A673 (cell line): ENCODE measurements at regions not wholly inside any gene's neighbourhood (a gene's known extent, or its start where the extent isn't known, plus 50 kb on each side); places are given as distances from the start of the nearest gene placed in this dataset.
A peak's percentile ranks its signal among the peaks of the same experiment; 100 is the strongest.

ENCODE experiments used
- BruUV-seq: library from RNA; stranded (reverse); fragments of 400-500 nt; replicated peaks from 2 replicates; lab custom pipeline; 2021; lab: Mats Ljungman, UMichigan
- CTCF ChIA-PET: fragments of 300-600 bp; sonication (Branson Sonifier 250); formaldehyde crosslinking; loops from one replicate; lab custom pipeline; 2022; ENCODE audit warnings: antibody characterized with exemption; lab: Charles Lee
- POLR2A ChIA-PET: fragments of 300-600 bp; sonication (Branson Sonifier 250); formaldehyde crosslinking; loops from one replicate; lab custom pipeline; 2022; ENCODE audit warnings: antibody characterized with exemption; ENCODE audit not compliant: low non-redundant PET; lab: Charles Lee
- DNase-seq: peaks from one replicate; pipeline ENCODE4 v3.0.0-alpha.2; 2015; ENCODE audit warnings: low spot score
- H3K27ac ChIP-seq: fragments of 200-600 bp; sonication (generic); 2 replicates; pipeline ENCODE4 v1.5.1; 2016; ENCODE audit warnings: mixed run types, low read depth, mild to moderate bottlenecking, mixed read lengths, antibody characterized with exemption, low read length; ENCODE audit not compliant: poor library complexity, severe bottlenecking
- H3K27me3 ChIP-seq: fragments of 200-600 bp; sonication (generic); replicated peaks from 2 replicates; pipeline ENCODE4 v1.6.1; 2017; ENCODE audit warnings: mixed run types, low read depth, mild to moderate bottlenecking, mixed read lengths, antibody characterized with exemption, low read length; ENCODE audit not compliant: insufficient read depth, poor library complexity
- H3K36me3 ChIP-seq: fragments of 200-600 bp; sonication (generic); 2 replicates; pipeline ENCODE4 v1.6.1; 2016; ENCODE audit warnings: mixed run types, mild to moderate bottlenecking, mixed read lengths, antibody characterized with exemption, low read length; ENCODE audit not compliant: insufficient read depth, poor library complexity, severe bottlenecking
- H3K4me1 ChIP-seq: fragments of 200-600 bp; sonication (generic); 2 replicates; pipeline ENCODE4 v1.6.1; 2017; ENCODE audit warnings: mixed run types, mild to moderate bottlenecking, mixed read lengths, antibody characterized with exemption, low read length; ENCODE audit not compliant: insufficient read depth, poor library complexity, severe bottlenecking
- H3K4me3 ChIP-seq: fragments of 200-600 bp; sonication (generic); 2 replicates; pipeline ENCODE4 v1.5.1; 2016; ENCODE audit warnings: low read depth, mixed run types, mild to moderate bottlenecking, mixed read lengths, low read length; ENCODE audit not compliant: poor library complexity, severe bottlenecking
- H3K9me3 ChIP-seq: fragments of 200-600 bp; sonication (generic); 2 replicates; pipeline ENCODE4 v1.6.1; 2016; ENCODE audit warnings: mixed run types, low read depth, mild to moderate bottlenecking, mixed read lengths, antibody characterized with exemption, low read length; ENCODE audit not compliant: poor library complexity, severe bottlenecking
- EZH2 ChIP-seq: fragments of 200-600 bp; sonication (generic); IDR thresholded peaks from 2 replicates; pipeline ENCODE4 v1.6.1; 2017; ENCODE audit warnings: borderline replicate concordance, low read depth, mild to moderate bottlenecking, mixed read lengths, antibody characterized with exemption, low read length; ENCODE audit not compliant: poor library complexity, severe bottlenecking
- intact Hi-C: fragments of 100-400 bp; cut with micrococcal nuclease; formaldehyde crosslinking; loops from one replicate; pipeline ENCODE4 v1.10.0; 2022; ENCODE audit not compliant: unreplicated experiment
- TF ChIP-seq, protein P1 (sequence below): fragments of 300-800, 200-600 bp; sonication (generic); conservative IDR thresholded peaks from 2 replicates; pipeline ENCODE4 v1.5.1; 2017; ENCODE audit warnings: low read depth, mild to moderate bottlenecking, antibody characterized with exemption, low read length, moderate library complexity, mixed read lengths

DNA sequence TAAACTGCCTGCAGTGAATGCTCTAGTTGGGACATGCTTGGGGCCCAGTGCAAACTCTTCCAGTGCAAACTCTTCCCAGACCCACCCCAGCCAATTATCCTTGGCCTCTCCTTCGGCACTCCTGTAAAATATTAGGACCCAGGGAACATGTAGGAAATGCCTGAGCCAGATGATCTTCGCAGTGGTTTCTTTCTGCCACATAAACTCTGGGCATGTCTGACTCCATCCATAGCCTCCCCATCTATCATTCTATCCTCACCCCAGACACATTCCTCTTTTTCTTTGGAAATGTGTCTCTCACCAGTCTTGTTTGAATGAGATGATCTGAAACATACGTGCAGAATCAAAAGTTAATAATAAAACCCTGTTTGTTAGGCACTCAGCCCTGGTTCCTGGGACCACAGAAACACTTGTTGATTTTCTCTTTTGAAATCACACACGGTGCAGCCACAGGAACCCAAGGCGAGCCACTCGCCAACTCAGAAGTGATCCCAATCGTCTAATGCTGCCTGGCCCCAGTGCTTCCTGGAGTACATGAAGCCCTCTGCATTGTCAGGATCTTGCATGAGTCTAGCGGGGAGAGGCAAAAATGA is 108.9 kb upstream of the CST7 start:
- no peak for DNase-seq
- Histone ChIP-seq H3K36me3 (no peaks in the 10 kb centered on the region), H3K27ac (no peak overlapping the region), H3K4me3 (no peak overlapping the region), H3K9me3 (no peaks in the 10 kb centered on the region), H3K27me3 (no peaks in the 10 kb centered on the region), H3K4me1 (no peaks in the 10 kb centered on the region)
- BruUV-seq: no TSS peak
- intact Hi-C loops: no loop called here
- ChIA-PET CTCF (no interaction called here), POLR2A (no interaction called here)
- no peak for TF ChIP-seq EZH2
- TF ChIP-seq, protein P1, sequence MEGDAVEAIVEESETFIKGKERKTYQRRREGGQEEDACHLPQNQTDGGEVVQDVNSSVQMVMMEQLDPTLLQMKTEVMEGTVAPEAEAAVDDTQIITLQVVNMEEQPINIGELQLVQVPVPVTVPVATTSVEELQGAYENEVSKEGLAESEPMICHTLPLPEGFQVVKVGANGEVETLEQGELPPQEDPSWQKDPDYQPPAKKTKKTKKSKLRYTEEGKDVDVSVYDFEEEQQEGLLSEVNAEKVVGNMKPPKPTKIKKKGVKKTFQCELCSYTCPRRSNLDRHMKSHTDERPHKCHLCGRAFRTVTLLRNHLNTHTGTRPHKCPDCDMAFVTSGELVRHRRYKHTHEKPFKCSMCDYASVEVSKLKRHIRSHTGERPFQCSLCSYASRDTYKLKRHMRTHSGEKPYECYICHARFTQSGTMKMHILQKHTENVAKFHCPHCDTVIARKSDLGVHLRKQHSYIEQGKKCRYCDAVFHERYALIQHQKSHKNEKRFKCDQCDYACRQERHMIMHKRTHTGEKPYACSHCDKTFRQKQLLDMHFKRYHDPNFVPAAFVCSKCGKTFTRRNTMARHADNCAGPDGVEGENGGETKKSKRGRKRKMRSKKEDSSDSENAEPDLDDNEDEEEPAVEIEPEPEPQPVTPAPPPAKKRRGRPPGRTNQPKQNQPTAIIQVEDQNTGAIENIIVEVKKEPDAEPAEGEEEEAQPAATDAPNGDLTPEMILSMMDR: no peak

DNA sequence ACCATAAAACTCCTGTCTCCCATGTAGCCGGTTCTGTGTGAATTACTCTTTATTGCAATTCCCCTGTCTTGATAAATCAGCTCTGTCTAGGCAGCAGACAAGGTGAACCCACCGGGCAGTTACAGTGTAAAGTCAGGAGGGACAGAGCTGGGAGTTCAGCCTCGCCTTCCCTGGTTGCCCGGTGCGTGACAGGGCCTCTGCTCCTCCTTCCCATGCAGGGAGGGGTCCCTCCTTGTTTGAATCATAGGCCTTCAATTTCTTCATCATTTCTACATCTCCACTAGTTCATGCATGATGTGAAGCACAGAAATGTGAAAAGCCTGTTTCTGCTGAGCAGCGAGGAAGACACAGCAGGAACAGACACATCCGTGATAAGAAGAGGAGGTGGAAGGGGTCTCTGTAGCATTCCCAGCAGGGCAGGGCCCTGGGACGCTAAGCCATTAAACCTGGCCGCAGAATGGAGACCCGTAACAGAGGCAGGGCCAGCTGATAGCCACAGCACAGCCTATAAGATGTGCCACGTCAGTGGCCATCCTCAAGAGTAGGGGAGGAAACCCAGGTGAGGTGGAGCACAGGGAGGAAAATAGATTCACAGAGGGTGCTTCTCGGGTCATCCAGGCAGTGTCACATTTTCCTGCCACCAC is 106.7 kb upstream of the CST7 start:
- Histone ChIP-seq H3K27ac (no peak overlapping the region), H3K9me3 (no peaks in the 10 kb centered on the region), H3K4me1 (no peaks in the 10 kb centered on the region), H3K4me3 (no peak overlapping the region), H3K36me3 (no peaks in the 10 kb centered on the region), H3K27me3 (no peaks in the 10 kb centered on the region)
- DNase-seq: no peak
- BruUV-seq: no TSS peak
- intact Hi-C loops: no loop called here
- CTCF ChIA-PET: no interaction called here
- no peak for TF ChIP-seq EZH2
- TF ChIP-seq, protein P1: no peak
- POLR2A ChIA-PET: no interaction called here

DNA sequence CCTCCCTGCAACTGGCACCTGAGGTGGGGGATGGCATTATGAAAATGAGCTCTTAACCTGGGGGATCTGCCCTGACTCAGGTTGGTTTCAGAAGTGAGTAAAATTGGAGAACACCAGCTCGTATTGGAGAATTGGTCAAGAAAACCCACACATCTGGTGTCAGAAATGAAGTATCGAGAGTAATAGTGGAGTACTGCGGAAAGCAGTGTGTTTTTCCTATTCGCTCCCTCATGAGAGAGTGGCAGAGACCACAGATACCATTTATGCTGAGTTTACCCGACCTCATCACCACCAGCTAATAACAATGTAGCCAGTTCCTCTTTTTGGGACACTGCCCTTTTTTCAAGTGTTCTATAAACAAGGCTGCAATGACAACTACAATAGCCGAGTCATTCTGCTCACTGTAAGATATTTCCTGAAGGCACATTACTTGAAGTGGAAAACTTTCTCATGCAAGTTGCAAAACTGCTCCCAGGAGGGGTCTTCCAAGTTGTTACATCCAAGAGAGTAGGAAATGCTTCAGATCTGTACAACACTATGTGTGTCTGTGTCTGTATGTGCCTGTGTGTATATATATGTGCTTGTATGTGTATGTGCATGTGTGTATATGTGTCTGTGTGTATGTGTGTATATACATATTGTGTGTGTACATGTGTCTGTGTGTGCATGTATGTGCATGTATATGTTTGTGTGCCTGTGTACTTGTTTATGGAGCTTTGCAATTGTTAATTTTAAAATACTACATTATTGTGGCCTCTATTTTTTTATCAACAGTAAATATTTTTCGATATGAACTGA is 106.0 kb upstream of the CST7 start:
- Histone ChIP-seq H3K4me3 (no peak overlapping the region), H3K36me3 (no peaks in the 10 kb centered on the region), H3K4me1 (no peaks in the 10 kb centered on the region), H3K9me3 (no peaks in the 10 kb centered on the region), H3K27me3 (no peaks in the 10 kb centered on the region), H3K27ac (no peak overlapping the region)
- intact Hi-C loops: no loop called here
- TF ChIP-seq EZH2: no peak
- TF ChIP-seq, protein P1: no peak
- CTCF ChIA-PET: no interaction called here
- POLR2A ChIA-PET: no interaction called here
- DNase-seq: peak; percentile 15
- no TSS peak for BruUV-seq
